HG03280 (cell line): ENCODE measurements at regions not wholly inside any gene's neighbourhood (a gene's known extent, or its start where the extent isn't known, plus 50 kb on each side); places are given as distances from the start of the nearest gene placed in this dataset.
A peak's percentile ranks its signal among the peaks of the same experiment; 100 is the strongest.

Source experiments
- ATAC-seq: cut with Tn5 transposase; IDR thresholded peaks from one replicate; pipeline ENCODE4 v1.9.1; 2021; ENCODE audit warnings: mild to moderate bottlenecking, moderate library complexity; ENCODE audit not compliant: unreplicated experiment

DNA sequence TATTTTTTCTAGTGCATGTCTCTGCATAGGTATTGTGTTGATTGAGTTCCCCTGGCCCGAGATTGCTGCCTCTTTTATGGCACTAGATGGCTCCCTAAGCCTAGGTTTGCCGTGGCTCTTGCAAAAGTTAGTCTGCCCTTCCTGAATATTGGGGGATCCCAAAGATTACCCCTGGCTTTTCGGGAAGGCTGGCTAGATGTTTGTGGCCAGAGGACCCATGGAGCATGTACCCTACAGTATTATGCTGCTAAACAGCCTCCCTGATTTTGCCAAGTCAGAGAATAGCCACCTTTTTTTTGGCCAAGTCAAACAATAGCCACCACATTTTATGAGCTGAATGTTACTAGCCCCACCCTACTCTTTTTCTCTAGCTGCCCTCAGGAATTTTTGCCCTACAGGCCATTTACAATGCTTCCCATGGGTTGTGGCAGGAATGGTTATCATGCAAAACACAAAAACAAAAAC is 343.2 kb downstream of the OLFM3 start:
- no peak for ATAC-seq

DNA sequence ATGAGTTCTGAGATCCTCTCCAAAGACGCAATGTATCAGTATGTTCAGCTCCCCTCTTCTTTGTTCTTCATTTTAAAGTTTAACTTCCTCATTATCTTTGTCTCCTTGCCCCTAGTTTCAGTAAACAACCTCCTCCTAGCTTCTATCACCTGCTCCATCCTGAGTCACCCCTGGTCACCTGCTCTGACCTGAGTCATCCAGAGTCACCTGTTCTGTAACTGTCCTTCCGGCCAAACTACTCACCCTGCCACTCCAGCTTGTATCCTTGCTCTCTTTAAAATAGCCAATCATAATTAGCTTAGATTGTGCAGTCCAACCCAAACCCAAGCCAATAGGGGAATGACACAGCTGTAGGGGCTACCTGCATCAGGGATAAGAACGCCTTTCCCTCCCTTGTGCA is 332.0 kb downstream of the OLFM3 start:
- no peak for ATAC-seq

GRCh38 chr1:101667761-101668160 is 329.0 kb downstream of the OLFM3 start:
- ATAC-seq, result no peak

- ATAC-seq, result no peak
These were observed 313.6 kb downstream of the OLFM3 start for GRCh38 chr1:101683136-101683535.

GRCh38 chr1:101683561-101683960 is 313.2 kb downstream of the OLFM3 start:
- ATAC-seq, result no peak

DNA sequence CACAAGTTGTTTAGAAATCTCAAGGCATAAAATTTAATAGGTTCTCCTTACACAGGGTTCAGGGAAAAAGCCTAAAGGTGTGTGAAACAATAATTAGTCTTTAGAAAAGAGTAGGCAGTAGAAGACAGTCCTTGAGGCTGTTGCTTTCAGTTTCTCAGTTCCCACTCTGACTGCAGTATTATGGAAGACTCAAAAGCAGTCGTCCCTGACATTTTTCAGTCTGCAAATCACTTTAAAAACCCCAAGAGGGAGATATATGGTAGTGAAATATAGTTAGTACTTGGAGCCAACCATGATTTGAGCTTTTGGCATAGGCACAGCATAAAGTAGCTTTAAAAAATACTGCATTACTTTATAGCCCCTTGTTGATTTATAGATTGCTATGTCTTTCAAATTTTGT is 299.7 kb downstream of the OLFM3 start:
- ATAC-seq, result no peak

DNA sequence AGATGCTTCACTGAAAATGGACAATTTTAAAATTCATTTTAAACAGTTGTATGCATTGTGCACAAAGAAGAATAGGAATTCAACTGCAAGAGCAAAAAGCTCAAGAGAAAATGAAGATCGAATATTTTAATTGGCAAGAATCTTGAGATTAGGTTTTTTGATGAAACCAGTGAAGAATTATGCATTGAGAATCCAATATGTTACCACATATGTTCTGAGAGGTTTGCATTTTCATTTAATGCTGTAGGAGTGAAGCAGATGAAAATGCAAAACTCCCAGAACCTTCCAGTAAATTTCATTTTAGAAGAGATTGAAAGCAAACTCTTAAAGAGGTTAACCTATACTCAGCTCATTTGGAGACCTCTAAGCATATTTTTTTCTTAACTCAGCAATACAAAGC is 298.0 kb downstream of the OLFM3 start:
- ATAC-seq, result no peak

DNA sequence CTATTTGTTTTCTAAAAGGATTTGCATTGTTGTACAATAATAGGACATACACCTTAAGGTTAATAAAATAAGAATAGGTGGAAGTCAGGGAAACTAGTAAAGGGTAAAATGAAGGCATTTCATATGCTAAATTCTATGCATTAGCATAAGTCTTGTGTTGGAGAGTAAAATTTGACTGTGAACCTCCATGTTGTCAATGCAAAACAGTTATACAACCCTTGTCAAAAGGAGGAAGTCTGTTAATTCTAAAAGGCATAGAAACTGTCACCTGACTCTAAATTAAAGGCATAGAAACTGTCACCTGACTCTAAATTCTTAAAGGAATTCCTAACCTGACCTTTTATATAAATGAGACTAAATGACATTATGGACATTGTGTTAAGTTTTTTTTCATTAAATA is 291.8 kb downstream of the OLFM3 start:
- no peak for ATAC-seq

DNA sequence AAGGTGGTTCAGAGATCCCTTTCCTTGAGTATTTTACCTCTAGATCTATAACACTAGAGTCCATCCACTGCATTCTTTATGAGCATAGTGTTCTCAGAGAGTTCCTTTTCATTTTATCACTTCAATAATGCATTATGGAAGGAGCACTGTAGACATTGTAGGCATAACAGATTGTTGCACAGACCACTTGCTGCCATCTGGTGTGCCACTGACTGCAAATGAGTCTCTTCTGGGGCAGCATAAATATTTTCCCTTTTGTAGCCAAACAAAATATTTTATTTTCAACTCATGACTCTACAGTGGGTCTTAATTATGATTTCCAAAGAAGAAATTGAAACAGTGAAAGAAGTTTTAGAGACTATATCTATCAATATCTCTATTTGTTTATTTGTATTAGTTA is 290.4 kb downstream of the OLFM3 start:
- no peak for ATAC-seq

DNA sequence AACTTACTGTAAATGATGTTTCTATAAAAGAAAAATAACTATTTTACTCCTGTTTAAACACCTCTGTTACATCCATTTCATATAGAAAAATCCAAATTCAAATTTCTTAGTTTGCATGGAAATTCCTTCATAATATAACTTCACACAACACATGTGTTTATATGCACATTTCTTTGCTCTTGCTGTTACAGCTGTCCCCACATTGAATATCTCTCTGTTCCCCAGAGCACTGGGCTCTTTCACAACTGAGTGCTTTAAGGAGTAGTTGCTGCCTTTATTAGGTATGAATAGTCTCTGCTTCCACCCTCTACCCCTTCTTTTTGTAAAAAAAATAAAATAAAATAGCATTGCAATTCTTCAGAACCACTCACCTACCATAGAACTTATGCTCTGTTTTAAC is 287.0 kb downstream of the OLFM3 start:
- no peak for ATAC-seq

GRCh38 chr1:101713760-101714159 is 283.0 kb downstream of the OLFM3 start:
- no peak for ATAC-seq

- peak; percentile 51 for ATAC-seq
These were observed 273.3 kb downstream of the OLFM3 start for GRCh38 chr1:101723415-101723814.

DNA sequence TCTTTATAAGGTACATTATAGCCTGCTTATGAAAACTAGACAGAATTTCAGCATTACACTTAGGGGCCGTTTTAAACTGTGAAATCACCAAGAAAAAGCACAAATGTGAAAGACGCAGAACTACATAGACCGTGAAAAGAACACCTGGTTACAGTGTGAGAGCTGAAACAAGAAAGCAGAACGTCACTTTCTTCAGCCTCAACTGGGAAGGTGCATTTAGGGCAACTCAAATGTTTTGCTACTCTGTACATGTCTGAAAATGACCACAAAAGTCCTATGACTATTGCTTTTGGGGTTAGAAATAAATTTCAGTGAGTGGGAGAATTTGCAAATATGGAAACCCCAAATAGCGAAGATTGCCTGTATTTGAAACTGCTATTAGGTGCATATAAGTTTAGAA is 268.7 kb downstream of the OLFM3 start:
- no peak for ATAC-seq

GRCh38 chr1:101730559-101730958 is 266.2 kb downstream of the OLFM3 start:
- ATAC-seq, result no peak

GRCh38 chr1:101732261-101732660 is 264.5 kb downstream of the OLFM3 start:
- peak; percentile 44 for ATAC-seq

DNA sequence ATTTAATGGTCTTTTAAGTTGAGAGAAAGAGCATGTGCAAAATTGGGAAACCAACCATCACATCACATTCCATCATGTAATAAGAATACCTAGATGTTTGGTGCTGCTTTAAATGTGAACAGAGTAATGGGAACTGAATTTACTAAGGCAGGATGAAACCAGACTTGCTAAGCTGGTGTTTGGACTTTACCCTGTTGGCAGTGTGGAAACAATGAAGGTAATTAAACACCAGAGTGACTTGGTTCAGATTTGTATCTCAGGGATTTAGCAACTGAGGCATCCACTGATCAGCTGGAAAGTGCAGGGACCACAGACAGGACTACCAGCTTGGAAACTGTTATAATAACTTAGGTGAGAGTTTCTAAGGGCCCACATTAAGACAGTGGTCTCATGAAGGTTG is 263.4 kb downstream of the OLFM3 start:
- no peak for ATAC-seq

GRCh38 chr1:101738475-101738874 is 258.3 kb downstream of the OLFM3 start:
- ATAC-seq, result no peak

DNA sequence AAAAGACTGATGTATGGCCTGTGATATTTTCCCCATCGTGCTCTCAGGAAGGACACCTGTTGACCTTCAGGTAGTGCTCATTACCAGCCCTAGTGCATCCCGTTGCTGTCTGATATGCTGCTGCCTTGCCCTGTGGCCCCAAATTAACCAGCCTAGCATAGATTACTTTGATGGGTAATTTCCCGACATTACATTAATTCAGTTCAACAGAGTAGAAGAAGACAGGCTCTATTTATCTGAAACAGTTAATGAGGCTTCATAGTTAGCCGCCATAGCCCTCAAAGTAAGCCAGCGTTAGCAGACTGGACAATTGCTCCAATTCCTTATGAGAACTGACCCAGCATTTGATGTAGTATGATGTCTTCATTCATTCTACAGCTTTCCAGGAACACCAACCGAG is 257.6 kb downstream of the OLFM3 start:
- no peak for ATAC-seq

DNA sequence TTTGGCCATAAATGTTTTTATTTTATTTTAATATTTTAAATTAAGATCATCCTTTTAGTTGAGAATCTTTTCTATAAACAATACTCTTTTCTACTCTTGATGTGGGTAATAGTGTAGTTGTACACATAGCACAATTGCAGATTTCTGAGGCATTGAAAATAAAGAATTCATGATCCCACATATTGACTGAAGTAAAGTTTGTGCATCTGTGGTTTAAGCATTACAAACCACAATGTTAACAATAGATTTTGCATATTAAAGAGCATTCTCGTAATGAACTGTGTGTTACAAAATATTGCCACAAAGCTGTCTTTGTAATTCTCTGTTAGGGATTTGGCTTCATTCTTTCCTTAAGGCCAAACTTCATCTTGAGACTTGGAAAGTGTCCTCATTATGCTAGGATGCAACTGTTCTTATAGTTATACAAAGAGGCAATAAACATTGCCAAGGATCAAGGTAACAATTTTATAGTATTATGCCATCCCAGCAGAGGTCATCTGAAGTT is 256.8 kb downstream of the OLFM3 start:
- ATAC-seq, result no peak

- no peak for ATAC-seq
These were observed 254.8 kb downstream of the OLFM3 start for GRCh38 chr1:101741910-101742309.

GRCh38 chr1:101742509-101742908 is 254.2 kb downstream of the OLFM3 start:
- no peak for ATAC-seq

GRCh38 chr1:101745551-101746270 is 251.0 kb downstream of the OLFM3 start:
- no peak for ATAC-seq

DNA sequence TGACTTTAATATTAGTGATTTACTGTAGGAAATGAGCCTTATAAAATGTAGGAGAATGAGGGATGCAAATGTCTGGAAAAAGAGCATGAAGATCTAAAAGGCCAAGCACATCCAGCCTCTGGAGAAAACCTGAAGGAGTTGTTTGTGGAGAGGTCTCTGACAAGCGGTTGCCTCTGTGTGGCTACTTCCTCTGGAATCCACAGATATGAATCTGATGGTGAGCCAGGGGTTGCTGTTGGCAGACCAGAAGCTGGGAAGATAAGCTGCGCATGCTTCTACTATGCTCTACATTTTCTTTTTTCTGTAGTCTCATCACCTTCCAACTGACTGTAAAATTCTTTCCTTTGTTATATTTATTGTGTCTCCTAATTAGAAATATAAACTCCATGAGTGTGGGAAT is 248.6 kb downstream of the OLFM3 start:
- no peak for ATAC-seq
